ENCODE measurements at regions not wholly inside any gene's neighbourhood (a gene's known extent, or its start where the extent isn't known, plus 50 kb on each side); places are given as distances from the start of the nearest gene placed in this dataset.

- no peaks in the 10 kb centered on the region for H3F3A ChIP-seq (replicated peaks; ENCODE audit: insufficient read depth)
- no peaks in the 10 kb centered on the region for H4K20me1 ChIP-seq (ENCODE audit: insufficient read depth)
- no peaks in the 10 kb centered on the region for H3K79me2 ChIP-seq (ENCODE audit: insufficient read depth)
- H3K9me3 ChIP-seq = no peaks in the 10 kb centered on the region
- no peaks in the 10 kb centered on the region for H3K36me3 ChIP-seq (replicated peaks in 1 of 2; ENCODE audit: control insufficient read depth in 1 of 2, insufficient read depth in 2 of 2, low read length in 1 of 2)
- no peak overlapping the region for H3K27ac ChIP-seq (ENCODE audit: low read depth in 2 of 2, low read length in 1 of 2)
- no peak for DNase-seq
- H3K9me2 ChIP-seq = no peaks in the 10 kb centered on the region
- CTCF ChIA-PET = interaction anchor here (0.6 to 1.0 kb wide), 2 partner anchors 19 to 32 kb away, joined by 3 read pairs; no protein-coding TSS in a partner anchor
- TF ChIP-seq PBX3 (IDR thresholded peaks at IDR 0.05) = no peak
- TF ChIP-seq TEAD4 (IDR thresholded peaks at IDR 0.05; ENCODE audit: borderline replicate concordance, insufficient read depth) = no peak
- no peak for TF ChIP-seq GATA2 (CRISPR knock-in tag; IDR thresholded peaks at IDR 0.05)
- H3K4me3 ChIP-seq (ENCODE audit: low read depth in 2 of 2, low read length in 1 of 2) = no peak overlapping the region
- POLR2A ChIA-PET = no interaction called here
- 77% methylated on average over 3 of the region's 3 CpGs for WGBS (ENCODE audit: low lambda C conversion rate)
- H2AFZ ChIP-seq (ENCODE audit: low read depth) = no peak overlapping the region
- no peak overlapping the region for H3K4me2 ChIP-seq
- no peaks in the 10 kb centered on the region for H3K27me3 ChIP-seq (ENCODE audit: insufficient read depth)
- H3K9ac ChIP-seq = no peak overlapping the region
- peaks cover 0 to 7% of the 10 kb centered on the region in 2 experiments; a peak in 2 of 4 replicates for H3K4me1 ChIP-seq (ENCODE audit: control insufficient read depth in 1 of 2, insufficient read depth in 2 of 2, low read depth in 1 of 2, low read length in 1 of 2)
Measured at GRCh38 chr4:137651128-137651527, 118.8 kb upstream of the PCDH18 start.

- Histone ChIP-seq H3K4me1 (ENCODE audit: control insufficient read depth in 1 of 2, insufficient read depth in 2 of 2, low read depth in 1 of 2, low read length in 1 of 2) (peaks cover 0 to 7% of the 10 kb centered on the region in 2 experiments; a peak in 1 of 4 replicates), H3K4me2 (no peak overlapping the region), H3K79me2 (ENCODE audit: insufficient read depth) (no peaks in the 10 kb centered on the region), H3K9ac (no peak overlapping the region), H2AFZ (ENCODE audit: low read depth) (no peak overlapping the region), H3K27me3 (ENCODE audit: insufficient read depth) (no peaks in the 10 kb centered on the region), H3K9me2 (no peaks in the 10 kb centered on the region), H3K27ac (ENCODE audit: low read depth in 2 of 2, low read length in 1 of 2) (no peak overlapping the region), H3K36me3 (replicated peaks in 1 of 2; ENCODE audit: control insufficient read depth in 1 of 2, insufficient read depth in 2 of 2, low read length in 1 of 2) (no peaks in the 10 kb centered on the region), H4K20me1 (ENCODE audit: insufficient read depth) (no peaks in the 10 kb centered on the region), H3F3A (replicated peaks; ENCODE audit: insufficient read depth) (no peaks in the 10 kb centered on the region), H3K9me3 (no peaks in the 10 kb centered on the region), H3K4me3 (ENCODE audit: low read depth in 2 of 2, low read length in 1 of 2) (no peak overlapping the region)
- ChIA-PET CTCF (no interaction called here), POLR2A (no interaction called here)
- TF ChIP-seq IRF3 (IDR thresholded peaks at IDR 0.05; ENCODE audit: low read depth, low read length) (no peak), YY1 (IDR thresholded peaks at IDR 0.05; ENCODE audit: low read depth) (no peak), EZH2phosphoT487 (IDR thresholded peaks at IDR 0.05; ENCODE audit: borderline replicate concordance, low read depth) (no peak), GABPA (IDR thresholded peaks at IDR 0.05; ENCODE audit: low read depth) (no peak), REST (IDR thresholded peaks at IDR 0.05; ENCODE audit: low read depth, low read length) (no peak), CTCF (IDR thresholded peaks at IDR 0.05) (no peak)
- DNase-seq = no peak
- WGBS (ENCODE audit: low lambda C conversion rate) = 94% methylated on average over 3 of the region's 3 CpGs
Measured at GRCh38 chr4:137649711-137650450, 117.6 kb upstream of the PCDH18 start.
